LNCaP clone FGC (cell line): ENCODE measurements at regions not wholly inside any gene's neighbourhood (a gene's known extent, or its start where the extent isn't known, plus 50 kb on each side); places are given as distances from the start of the nearest gene placed in this dataset.
"Not testable (repeated sequence)": the region's sequence is repeated elsewhere in the genome, so short reads cannot be mapped to it uniquely, and the experiment has no call there.

ENCODE experiments used
- DNase-seq: peaks from one replicate; pipeline ENCODE4 v3.0.0-alpha.2; 2011; ENCODE audit warnings: low read depth
- H3K4me3 ChIP-seq: 2 replicates; pipeline ENCODE4 v1.5.1; 2011; ENCODE audit warnings: mild to moderate bottlenecking, low read depth, low read length, control low read depth
- CTCF ChIP-seq: IDR thresholded peaks from 2 replicates; pipeline ENCODE4 v1.5.1; 2012; ENCODE audit warnings: mild to moderate bottlenecking; ENCODE audit not compliant: control insufficient read depth, insufficient read depth; ENCODE audit errors: extremely low read depth

GRCh38 chr6:3913958-3914337, 64.8 kb downstream of the FAM50B start:
- TF ChIP-seq CTCF, result no peak
- H3K4me3 ChIP-seq, result no peak overlapping the region
- no peak for DNase-seq

GRCh38 chr6:3915076-3915791, 66.1 kb downstream of the FAM50B start:
- H3K4me3 ChIP-seq, result no peak overlapping the region
- no peak for TF ChIP-seq CTCF
- no peak for DNase-seq

- TF ChIP-seq CTCF, result no peak
- no peak for DNase-seq
- H3K4me3 ChIP-seq, result no peak overlapping the region
These were observed 67.0 kb downstream of the FAM50B start for GRCh38 chr6:3916211-3916610.

- DNase-seq, H3K4me3 ChIP-seq: not testable (repeated sequence)
These were observed 67.6 kb downstream of the FAM50B start for GRCh38 chr6:3916749-3917148.

- H3K4me3 ChIP-seq, result no peak overlapping the region
- DNase-seq, result no peak
- no peak for TF ChIP-seq CTCF
These were observed 69.3 kb downstream of the FAM50B start for GRCh38 chr6:3918469-3918868.

GRCh38 chr6:3919130-3919628, 70.0 kb downstream of the FAM50B start:
- H3K4me3 ChIP-seq, result no peak overlapping the region
- DNase-seq, result no peak
- TF ChIP-seq CTCF, result no peak

- no peak overlapping the region for H3K4me3 ChIP-seq
- no peak for TF ChIP-seq CTCF
- DNase-seq, result no peak
These were observed 70.7 kb downstream of the FAM50B start for GRCh38 chr6:3919849-3920248.
